ENCODE measurements at regions not wholly inside any gene's neighbourhood (a gene's known extent, or its start where the extent isn't known, plus 50 kb on each side); places are given as distances from the start of the nearest gene placed in this dataset.

DNA sequence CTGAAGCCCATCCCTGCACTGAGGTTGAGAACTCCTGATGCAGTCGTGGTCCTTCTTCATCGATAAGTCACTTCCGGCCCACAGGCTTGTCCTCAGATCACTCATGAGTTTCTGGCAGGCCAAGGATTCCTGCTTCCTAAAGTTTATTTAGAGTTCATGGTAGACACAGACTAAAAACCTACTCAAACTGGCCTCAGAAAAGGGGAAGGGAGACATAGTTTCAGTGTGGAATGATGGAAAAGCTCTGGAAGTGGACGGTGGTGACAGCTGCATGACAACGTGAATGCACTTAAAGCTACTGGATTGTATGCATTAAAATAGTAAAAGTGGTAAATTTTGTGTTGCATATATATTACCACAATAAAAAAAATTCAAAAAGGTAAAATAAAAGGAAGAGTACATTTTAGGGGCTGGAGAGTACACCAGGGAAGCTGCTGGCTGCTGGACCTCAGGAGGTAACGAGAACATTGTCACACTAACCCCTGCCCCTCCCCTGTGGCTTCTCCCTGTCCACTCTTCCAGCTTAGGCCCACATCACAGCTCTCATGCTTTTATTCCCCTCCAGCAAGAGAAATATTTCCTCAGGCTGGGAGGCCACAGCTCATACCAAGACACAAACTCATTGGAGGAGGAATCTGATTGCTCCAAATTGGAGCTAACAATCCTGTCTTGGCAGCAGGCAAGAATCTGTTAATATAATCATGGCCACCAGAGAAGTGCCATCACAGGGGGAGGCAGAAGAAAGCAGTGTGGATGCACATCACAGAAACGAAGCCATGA, 741.0 kb downstream of the UQCRFS1 start:
- DNase-seq (ENCODE audit: low read depth): no peak

- no peak for DNase-seq (ENCODE audit: low read depth)
These were observed 743.4 kb downstream of the UQCRFS1 start for GRCh38 chr19:28469544-28469943.

- no peak for DNase-seq (ENCODE audit: low read depth)
These were observed 744.1 kb downstream of the UQCRFS1 start for GRCh38 chr19:28468701-28469459.

DNA sequence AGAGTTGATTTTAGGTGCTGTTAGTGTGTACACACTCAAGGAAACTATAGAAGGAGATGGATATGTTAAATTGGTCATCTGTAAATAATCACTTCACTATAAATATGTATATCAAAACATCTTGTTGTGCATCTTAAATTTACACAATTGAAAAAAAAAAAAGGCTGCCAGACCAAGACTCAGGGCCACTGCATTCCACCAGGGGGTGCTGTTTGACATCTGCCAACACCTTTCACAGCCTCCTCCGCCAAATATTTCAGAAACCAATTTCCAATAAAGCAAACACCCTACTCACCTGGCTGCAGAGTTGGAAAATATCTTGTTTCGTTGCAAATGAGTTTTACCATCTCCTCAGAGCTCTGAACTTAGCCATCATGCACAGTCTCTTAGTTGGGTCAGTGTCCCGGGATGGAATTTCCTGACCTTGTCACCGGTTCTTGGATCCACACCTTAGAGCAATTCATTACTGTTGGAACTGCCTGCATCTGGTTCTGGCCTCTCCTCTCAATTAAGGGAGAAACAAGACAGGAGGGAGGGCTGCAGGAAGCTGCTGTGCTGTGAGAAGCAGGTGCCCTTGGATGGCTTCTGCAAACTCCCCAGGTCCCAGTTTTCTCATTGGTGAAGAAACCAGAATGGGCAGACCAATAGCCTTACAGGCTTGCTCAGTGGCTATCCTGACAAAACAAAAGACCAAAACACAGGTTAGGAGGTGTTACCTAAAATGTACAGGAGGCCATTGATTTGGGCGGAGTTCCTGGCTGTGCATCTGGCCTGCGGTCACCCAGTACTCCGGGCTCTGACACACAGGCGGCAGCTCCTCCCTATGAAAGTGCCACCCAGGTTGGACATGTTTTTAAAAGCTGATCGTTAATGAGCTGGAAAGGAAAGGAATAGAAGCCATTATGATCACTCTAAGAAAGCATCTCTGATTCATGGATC, 746.6 kb downstream of the UQCRFS1 start:
- DNase-seq (ENCODE audit: low read depth): no peak

GRCh38 chr19:28465371-28466086, 747.4 kb downstream of the UQCRFS1 start:
- DNase-seq (ENCODE audit: low read depth): no peak

DNA sequence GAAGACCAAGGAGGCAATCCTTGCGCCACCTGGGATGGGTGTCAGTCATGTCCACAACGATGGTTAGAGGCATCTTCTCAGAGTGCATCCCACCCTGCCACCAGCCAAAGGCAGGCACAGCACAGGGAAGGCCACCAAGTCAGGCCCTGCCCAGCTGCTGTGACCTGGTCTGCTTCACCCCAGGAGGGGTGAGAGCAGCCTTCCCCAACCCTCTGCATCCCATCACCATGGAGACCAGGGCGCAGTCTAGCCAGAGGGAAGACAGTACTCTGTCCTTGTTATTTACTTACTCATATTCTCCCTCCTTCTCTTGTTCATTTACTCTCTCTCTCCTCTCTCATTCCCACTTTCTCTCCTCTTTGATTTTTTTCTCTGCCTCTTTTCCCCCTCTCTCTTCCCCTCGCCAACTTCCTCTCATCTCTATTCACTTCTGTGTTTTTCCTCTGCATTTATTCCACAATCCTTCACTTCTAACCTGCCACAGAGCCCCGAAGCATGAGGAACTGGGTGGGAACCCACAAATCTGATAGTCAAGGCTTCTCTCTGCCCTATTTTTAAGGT, 749.4 kb downstream of the UQCRFS1 start:
- DNase-seq (ENCODE audit: low read depth): no peak

DNA sequence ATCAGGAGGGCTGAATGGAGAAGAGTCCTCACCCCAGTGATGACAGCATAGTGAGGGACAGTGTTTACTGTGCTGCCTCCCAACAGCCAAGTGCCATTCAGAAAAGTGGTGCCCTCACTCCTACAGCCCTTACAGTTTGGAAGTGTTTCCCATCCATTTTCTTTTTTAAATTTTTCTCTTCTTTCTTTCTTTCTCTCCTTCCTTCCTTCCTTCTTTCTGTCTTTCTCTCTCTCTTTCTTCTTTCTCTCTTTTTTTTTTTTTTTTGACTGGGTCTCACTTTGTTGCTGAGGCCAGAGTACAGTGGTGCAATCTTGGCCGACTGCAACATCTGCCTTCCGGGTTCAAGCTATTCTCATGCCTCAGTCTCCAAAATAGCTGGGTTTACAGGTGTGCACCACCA, 755.3 kb downstream of the UQCRFS1 start:
- no peak for DNase-seq (ENCODE audit: low read depth)

GRCh38 chr19:28456708-28457320, 756.1 kb downstream of the UQCRFS1 start:
- DNase-seq (ENCODE audit: low read depth): no peak

DNA sequence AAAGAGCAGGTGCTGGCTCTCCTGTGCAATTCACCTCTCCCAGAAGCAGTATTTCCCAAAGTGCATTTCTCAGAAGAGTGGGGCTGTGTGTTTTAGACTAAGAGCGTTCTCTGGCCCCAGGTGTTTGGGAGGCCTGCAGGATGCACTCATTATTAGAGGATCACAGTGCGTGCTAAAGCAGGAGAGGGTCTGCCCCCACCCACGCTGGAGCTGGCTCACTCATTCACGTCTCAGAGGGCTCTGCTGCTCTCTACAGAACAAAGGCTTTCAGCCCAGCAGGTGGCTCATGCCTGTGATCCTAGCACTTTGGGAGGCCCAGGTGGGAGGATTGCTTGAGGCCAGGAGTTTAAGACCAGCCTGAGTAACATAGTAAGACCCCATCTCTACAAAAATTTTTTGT, 756.7 kb downstream of the UQCRFS1 start:
- no peak for DNase-seq (ENCODE audit: low read depth)

DNA sequence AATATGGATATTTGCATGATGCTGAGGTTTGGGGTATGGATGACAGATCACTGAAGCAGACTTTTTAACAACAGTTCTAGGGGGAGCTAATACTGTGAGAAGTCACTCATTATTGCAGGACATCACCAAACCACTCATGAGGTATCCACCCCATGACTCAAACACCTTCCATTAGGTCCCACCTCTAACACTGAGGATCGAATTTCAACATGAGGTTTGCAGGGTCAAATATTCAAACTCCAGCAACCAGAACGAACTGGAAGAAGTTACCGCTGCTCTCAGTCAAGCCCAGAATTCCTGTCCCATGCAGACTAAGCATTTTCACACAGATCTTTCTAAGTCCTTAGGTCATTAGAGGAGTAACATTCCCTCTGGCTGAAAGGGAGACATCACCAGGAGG, 758.9 kb downstream of the UQCRFS1 start:
- DNase-seq (ENCODE audit: low read depth): no peak

DNA sequence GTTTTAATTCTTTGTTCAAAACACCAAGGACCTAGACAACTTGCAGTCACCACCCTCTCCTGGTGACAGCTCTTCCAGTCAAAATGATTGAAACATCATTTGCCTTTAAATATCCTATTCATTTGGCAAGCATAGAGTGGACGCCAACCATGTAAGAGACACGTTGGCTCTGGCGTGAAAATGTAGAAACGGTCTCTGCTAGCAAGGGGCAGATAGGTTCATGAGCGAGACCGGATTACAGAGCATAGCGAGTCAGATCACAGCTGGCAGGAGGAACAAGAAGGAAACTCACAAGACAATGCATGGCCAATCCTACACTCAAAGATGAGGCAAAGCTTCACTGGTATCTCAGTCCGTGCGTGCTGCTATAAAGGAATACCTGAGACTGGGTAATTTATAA, 759.5 kb downstream of the UQCRFS1 start:
- DNase-seq (ENCODE audit: low read depth): no peak

GRCh38 chr19:28449803-28450202, 763.1 kb downstream of the UQCRFS1 start:
- DNase-seq (ENCODE audit: low read depth): no peak

DNA sequence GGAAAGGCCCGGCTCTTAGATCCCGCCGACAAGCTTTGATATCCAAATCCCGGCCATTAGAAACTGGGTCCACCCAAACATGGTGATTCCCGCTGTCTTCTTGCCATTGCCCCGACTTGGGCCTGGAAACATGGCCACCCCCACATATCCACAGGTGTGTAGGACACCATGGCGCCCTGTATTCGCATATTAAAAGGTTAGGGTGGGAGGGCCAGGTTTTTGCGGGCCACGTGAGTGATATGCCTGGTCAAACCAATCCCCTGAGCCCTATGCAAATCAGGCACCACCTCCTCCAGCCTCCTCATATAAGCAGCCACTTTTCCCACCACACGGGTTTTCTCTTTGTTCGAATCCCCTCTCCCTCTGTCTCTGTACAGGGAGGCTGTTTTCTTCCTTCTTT, 766.4 kb downstream of the UQCRFS1 start:
- no peak for DNase-seq (ENCODE audit: low read depth)

- DNase-seq (ENCODE audit: low read depth): no peak
These were observed 767.1 kb downstream of the UQCRFS1 start for GRCh38 chr19:28445826-28446225.

- DNase-seq (ENCODE audit: low read depth): no peak
These were observed 768.6 kb downstream of the UQCRFS1 start for GRCh38 chr19:28444362-28444761.

- DNase-seq (ENCODE audit: low read depth): no peak
These were observed 769.6 kb downstream of the UQCRFS1 start for GRCh38 chr19:28443361-28443760.

DNA sequence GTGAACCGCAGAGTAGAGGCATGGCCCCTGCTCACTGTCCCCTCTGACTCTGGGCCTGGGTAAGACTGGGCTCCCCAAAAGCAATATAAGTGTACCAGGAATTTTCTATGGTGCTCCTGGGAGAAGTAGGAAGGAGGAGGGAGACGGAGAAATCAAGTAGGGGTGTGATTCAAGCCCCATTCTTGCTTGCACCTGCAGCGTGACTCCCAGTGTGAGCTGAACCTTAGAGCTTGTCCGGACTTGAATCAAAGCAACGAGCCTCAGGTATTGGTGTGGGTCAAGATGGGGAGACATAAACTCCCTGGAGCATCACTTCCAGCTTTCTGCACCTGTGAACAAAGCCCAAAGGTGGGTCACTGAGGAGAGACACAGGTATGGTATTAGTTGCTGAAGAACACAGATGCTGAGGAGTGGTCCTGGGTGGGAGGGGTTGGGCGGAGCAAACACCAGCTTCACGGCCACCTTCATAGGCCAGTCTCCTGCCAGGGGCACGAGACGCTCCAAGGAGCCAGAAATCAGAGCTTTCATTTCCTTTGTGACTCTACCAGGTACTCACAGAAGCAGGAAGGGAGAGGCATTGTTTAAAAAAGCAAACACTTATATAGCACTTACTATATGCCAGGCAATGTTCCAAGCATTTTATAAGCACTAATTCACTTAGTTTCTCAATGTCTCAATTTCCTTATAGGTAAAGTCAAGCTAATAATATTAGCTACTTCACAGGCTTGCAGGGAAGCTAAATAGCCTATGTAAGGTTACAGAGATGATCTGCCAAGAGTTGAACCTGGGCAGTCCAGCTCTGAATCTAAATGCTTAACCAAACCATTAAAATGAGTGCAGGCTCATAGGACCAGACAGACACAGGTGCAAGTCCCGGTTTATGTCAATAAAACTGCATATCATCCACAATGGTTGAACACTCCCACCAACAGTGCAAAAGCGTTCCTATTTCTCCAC, 775.3 kb downstream of the UQCRFS1 start:
- no peak for DNase-seq (ENCODE audit: low read depth)

DNA sequence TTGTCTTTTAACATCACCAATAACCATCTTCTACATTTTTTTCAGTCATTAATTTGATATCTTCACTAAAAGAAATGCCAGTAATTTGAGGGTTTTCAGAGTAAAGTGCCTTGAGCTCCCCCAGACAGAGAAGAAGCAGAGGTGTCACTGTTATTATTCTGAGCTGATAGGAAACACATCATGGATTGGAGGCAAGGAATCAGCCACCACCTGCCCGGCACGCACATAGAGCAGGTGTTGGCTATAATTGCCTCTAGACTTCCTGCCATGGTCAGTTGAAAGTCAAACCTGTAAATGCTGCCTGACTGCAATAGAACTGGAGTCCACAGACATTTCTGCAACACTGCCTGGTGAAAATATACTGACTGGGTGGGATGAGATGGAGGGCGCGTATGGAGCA, 776.6 kb downstream of the UQCRFS1 start:
- DNase-seq (ENCODE audit: low read depth): no peak

DNA sequence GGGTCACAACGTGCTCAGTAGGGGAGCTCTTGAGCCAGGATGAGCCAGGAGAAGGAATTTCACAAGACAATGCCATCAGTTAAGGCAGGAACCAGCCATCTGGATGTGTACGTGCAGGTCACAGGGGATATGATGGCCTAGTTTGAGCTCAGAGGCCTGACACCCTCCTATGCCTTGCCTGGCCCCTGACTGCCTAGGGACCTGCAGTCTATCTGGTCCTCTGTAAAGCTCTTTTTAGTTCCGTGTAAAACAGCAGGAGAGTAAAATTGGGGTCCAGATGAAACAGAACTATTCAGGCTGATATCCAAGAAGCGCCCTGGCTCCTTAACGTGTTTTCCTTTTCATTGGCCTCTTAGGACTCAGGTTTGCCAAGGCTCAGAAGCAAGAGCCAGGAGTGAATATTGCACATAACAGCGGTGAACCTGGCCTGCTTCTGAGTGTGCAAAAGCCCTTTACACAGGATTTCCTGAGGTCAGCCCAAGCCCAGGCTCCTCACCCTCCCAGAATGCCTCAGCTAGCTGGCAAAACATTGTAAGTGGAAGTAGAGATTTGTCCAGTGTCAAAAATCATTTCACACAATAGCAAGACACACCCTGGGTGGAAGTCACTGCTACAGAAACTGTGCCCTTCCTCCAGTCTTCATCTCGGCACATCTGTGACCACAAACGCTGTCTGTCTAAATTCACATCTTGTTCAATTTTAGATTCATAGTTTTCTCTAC, 777.2 kb downstream of the UQCRFS1 start:
- DNase-seq (ENCODE audit: low read depth): no peak

All from activated T-helper 9 cell treated with anti-CD3 and anti-CD28 coated beads, Interleukin-2, amount 50 U/mL, for 16 hours (primary cell).